ENCODE measurements at regions not wholly inside any gene's neighbourhood (a gene's known extent, or its start where the extent isn't known, plus 50 kb on each side); places are given as distances from the start of the nearest gene placed in this dataset.

GRCh38 chr7:38049679-38050078, 128.4 kb upstream of the STARD3NL start:
- H3K9me3 Mint-ChIP-seq (ENCODE audit: unreplicated experiment): no peaks in the 10 kb centered on the region
- intact Hi-C loops (cut with micrococcal nuclease; ENCODE audit: unreplicated experiment): loop anchor here (10.0 kb wide), 1 partner anchor 135 kb away; the partner anchor contains the start of gene SFRP4
- H3K9me3 ChIP-seq: peaks cover 14% of the 10 kb centered on the region
- ChIA-PET POLR2A (no interaction called here), CTCF (no interaction called here)
- H3K36me3 ChIP-seq (ENCODE audit: control insufficient read depth, insufficient read depth, low read length): no peaks in the 10 kb centered on the region
- no peaks in the 10 kb centered on the region for H3K27me3 ChIP-seq (replicated peaks; ENCODE audit: control insufficient read depth, insufficient read depth, low read length)
- no peaks in the 10 kb centered on the region for H3K4me1 Mint-ChIP-seq (ENCODE audit: low read depth, unreplicated experiment)
- no peak for TF ChIP-seq CTCF (IDR thresholded peaks at IDR 0.05; ENCODE audit: insufficient read depth in 1 of 2, low read depth in 1 of 2, low read length in 1 of 2, severe bottlenecking in 1 of 2, unreplicated experiment in 1 of 2)
- H3K4me3 ChIP-seq (ENCODE audit: low read depth, low read length): no peak overlapping the region
- no peak overlapping the region for H3K27ac Mint-ChIP-seq (ENCODE audit: unreplicated experiment)
- no peaks in the 10 kb centered on the region for H3K4me1 ChIP-seq
- no peak overlapping the region for H3K4me3 Mint-ChIP-seq (ENCODE audit: unreplicated experiment)
- H3K27me3 Mint-ChIP-seq (ENCODE audit: insufficient read depth, unreplicated experiment): peaks cover 5% of the 10 kb centered on the region
- no peak for DNase-seq
- no TSS peak for BruUV-seq (replicated peaks)
- no peaks in the 10 kb centered on the region for H3K36me3 Mint-ChIP-seq (ENCODE audit: insufficient read depth, unreplicated experiment)

- no peaks in the 10 kb centered on the region for H3K27me3 ChIP-seq (replicated peaks; ENCODE audit: control insufficient read depth, insufficient read depth, low read length)
- Mint-ChIP-seq H3K4me3 (ENCODE audit: unreplicated experiment) (no peak overlapping the region), H3K9me3 (ENCODE audit: unreplicated experiment) (no peaks in the 10 kb centered on the region), H3K27ac (ENCODE audit: unreplicated experiment) (no peak overlapping the region), H3K36me3 (ENCODE audit: insufficient read depth, unreplicated experiment) (no peaks in the 10 kb centered on the region), H3K27me3 (ENCODE audit: insufficient read depth, unreplicated experiment) (peaks cover 5% of the 10 kb centered on the region), H3K4me1 (ENCODE audit: low read depth, unreplicated experiment) (no peaks in the 10 kb centered on the region)
- no peak for TF ChIP-seq CTCF (IDR thresholded peaks at IDR 0.05; ENCODE audit: insufficient read depth in 1 of 2, low read depth in 1 of 2, low read length in 1 of 2, severe bottlenecking in 1 of 2, unreplicated experiment in 1 of 2)
- H3K4me1 ChIP-seq: no peaks in the 10 kb centered on the region
- ChIA-PET POLR2A (no interaction called here), CTCF (no interaction called here)
- no peak for DNase-seq
- H3K9me3 ChIP-seq: peaks cover 14% of the 10 kb centered on the region
- intact Hi-C loops (cut with micrococcal nuclease; ENCODE audit: unreplicated experiment): no loop called here
- H3K36me3 ChIP-seq (ENCODE audit: control insufficient read depth, insufficient read depth, low read length): no peaks in the 10 kb centered on the region
- H3K4me3 ChIP-seq (ENCODE audit: low read depth, low read length): no peak overlapping the region
- BruUV-seq (replicated peaks): no TSS peak
These were observed 126.7 kb upstream of the STARD3NL start for GRCh38 chr7:38051311-38051710.

GRCh38 chr7:38051786-38052185, 126.3 kb upstream of the STARD3NL start:
- intact Hi-C loops (cut with micrococcal nuclease; ENCODE audit: unreplicated experiment): no loop called here
- Mint-ChIP-seq H3K27ac (ENCODE audit: unreplicated experiment) (no peak overlapping the region), H3K4me1 (ENCODE audit: low read depth, unreplicated experiment) (no peaks in the 10 kb centered on the region), H3K9me3 (ENCODE audit: unreplicated experiment) (no peaks in the 10 kb centered on the region), H3K27me3 (ENCODE audit: insufficient read depth, unreplicated experiment) (peaks cover 5% of the 10 kb centered on the region), H3K4me3 (ENCODE audit: unreplicated experiment) (no peak overlapping the region), H3K36me3 (ENCODE audit: insufficient read depth, unreplicated experiment) (no peaks in the 10 kb centered on the region)
- Histone ChIP-seq H3K4me1 (no peaks in the 10 kb centered on the region), H3K9me3 (peaks cover 14% of the 10 kb centered on the region), H3K4me3 (ENCODE audit: low read depth, low read length) (no peak overlapping the region), H3K36me3 (ENCODE audit: control insufficient read depth, insufficient read depth, low read length) (no peaks in the 10 kb centered on the region), H3K27me3 (replicated peaks; ENCODE audit: control insufficient read depth, insufficient read depth, low read length) (no peaks in the 10 kb centered on the region)
- no peak for TF ChIP-seq CTCF (IDR thresholded peaks at IDR 0.05; ENCODE audit: insufficient read depth in 1 of 2, low read depth in 1 of 2, low read length in 1 of 2, severe bottlenecking in 1 of 2, unreplicated experiment in 1 of 2)
- BruUV-seq (replicated peaks): no TSS peak
- ChIA-PET POLR2A (no interaction called here), CTCF (no interaction called here)
- no peak for DNase-seq

All from Caco-2 (cell line).